ENCODE measurements at regions not wholly inside any gene's neighbourhood (a gene's known extent, or its start where the extent isn't known, plus 50 kb on each side); places are given as distances from the start of the nearest gene placed in this dataset.

DNA sequence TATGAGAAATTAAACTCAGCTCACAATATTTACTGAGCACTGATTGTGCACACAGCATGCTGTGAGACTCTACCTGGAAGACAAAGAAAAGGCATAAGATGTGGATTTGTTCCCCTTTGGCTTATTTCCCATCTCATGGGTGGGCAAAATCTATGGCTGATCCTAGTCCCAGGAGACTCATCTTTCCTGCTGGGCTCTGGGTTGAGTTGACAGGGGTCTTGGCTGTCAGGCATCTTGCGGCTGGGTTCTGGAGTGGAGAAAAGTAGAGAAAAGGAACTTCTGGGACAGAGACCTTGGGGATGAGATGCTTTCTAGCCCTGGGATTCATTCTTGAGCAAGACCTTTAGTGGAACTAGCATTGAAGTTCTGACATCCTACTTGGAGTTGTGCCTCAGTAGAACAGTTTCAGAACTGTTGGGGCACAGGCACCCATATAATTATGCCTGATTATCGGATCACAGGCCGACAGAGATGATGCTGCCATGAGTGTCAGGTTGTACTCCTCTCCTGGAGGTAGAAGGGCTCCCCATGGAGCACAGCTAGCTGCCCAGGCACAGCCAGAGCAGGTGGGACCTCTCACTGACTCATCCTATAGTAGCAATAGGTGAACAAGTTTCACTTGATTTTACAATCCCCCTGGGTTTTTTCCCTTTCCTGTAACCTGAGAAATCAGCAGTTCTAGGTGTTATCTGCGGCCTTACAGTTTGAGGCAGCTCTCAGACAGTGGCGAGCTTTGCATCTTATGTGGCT is 260.9 kb downstream of the CYRIA start:
- TF ChIP-seq, protein P1, sequence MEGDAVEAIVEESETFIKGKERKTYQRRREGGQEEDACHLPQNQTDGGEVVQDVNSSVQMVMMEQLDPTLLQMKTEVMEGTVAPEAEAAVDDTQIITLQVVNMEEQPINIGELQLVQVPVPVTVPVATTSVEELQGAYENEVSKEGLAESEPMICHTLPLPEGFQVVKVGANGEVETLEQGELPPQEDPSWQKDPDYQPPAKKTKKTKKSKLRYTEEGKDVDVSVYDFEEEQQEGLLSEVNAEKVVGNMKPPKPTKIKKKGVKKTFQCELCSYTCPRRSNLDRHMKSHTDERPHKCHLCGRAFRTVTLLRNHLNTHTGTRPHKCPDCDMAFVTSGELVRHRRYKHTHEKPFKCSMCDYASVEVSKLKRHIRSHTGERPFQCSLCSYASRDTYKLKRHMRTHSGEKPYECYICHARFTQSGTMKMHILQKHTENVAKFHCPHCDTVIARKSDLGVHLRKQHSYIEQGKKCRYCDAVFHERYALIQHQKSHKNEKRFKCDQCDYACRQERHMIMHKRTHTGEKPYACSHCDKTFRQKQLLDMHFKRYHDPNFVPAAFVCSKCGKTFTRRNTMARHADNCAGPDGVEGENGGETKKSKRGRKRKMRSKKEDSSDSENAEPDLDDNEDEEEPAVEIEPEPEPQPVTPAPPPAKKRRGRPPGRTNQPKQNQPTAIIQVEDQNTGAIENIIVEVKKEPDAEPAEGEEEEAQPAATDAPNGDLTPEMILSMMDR (IDR thresholded peaks at IDR 0.05; ENCODE audit: poor library complexity, severe bottlenecking) = no peak
- no peaks in the 10 kb centered on the region for H3K27me3 ChIP-seq (ENCODE audit: insufficient read depth, poor library complexity, severe bottlenecking)
- DNase-seq (ENCODE audit: low spot score) (no peak), ATAC-seq (ENCODE audit: low read depth) (peak; percentile 33; the same call in 2 of the 3 replicates)
- no peaks in the 10 kb centered on the region for H3K4me1 ChIP-seq (ENCODE audit: insufficient read depth, poor library complexity, severe bottlenecking)
- H3K9me3 ChIP-seq (ENCODE audit: severe bottlenecking) = no peaks in the 10 kb centered on the region
- no peak overlapping the region for H3K4me3 ChIP-seq (ENCODE audit: severe bottlenecking)
- H3K27ac ChIP-seq (ENCODE audit: poor library complexity, severe bottlenecking) = no peak overlapping the region
- no peaks in the 10 kb centered on the region for H3K36me3 ChIP-seq (ENCODE audit: low read depth)

DNA sequence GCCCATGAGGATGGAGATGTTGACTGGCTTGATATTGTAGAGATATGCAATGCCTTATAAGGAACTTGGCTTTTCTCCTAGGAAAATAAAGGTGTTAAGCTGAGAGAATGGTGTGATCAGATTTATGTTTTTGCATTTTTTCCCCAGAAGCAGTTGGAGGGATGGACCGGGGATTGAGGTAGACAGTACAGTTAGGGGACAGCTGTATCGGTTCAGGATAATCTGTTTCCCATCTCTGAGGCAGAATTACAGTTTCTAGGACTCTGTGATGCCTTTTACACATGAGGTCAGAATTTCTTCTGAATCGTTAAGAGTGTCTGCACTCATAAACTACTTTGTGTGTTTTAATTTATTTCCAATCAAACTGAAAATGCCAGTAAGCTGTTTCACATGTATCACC is 261.5 kb downstream of the CYRIA start:
- no peak for ATAC-seq (ENCODE audit: low read depth)
- DNase-seq (ENCODE audit: low spot score) = no peak
- TF ChIP-seq, protein P1 (IDR thresholded peaks at IDR 0.05; ENCODE audit: poor library complexity, severe bottlenecking) = no peak

DNA sequence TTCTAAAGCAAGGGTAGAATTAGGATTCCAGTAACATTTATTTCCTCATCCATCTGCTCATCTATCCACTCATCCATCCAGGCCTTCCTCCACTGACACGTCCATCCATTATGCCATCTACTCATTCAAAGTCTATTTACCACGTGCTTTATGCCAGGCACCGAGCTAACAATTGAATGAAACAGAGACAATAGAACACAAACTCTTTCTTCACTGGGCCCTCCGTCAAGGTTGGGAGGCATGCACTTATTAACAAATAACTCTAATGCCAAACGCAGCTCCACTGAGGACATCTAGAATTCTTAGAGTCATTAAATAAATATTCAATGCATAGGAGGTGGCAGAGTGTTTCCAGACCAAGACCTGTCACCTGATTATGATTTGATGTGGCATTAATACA is 262.7 kb downstream of the CYRIA start:
- no peaks in the 10 kb centered on the region for H3K9me3 ChIP-seq (ENCODE audit: severe bottlenecking)
- no peak overlapping the region for H3K4me3 ChIP-seq (ENCODE audit: severe bottlenecking)
- no peak overlapping the region for H3K27ac ChIP-seq (ENCODE audit: poor library complexity, severe bottlenecking)
- no peak for ATAC-seq (ENCODE audit: low read depth)
- no peaks in the 10 kb centered on the region for H3K4me1 ChIP-seq (ENCODE audit: insufficient read depth, poor library complexity, severe bottlenecking)
- no peaks in the 10 kb centered on the region for H3K27me3 ChIP-seq (ENCODE audit: insufficient read depth, poor library complexity, severe bottlenecking)
- DNase-seq (ENCODE audit: low spot score) = no peak
- H3K36me3 ChIP-seq (ENCODE audit: low read depth) = no peaks in the 10 kb centered on the region
- TF ChIP-seq, protein P1 (IDR thresholded peaks at IDR 0.05; ENCODE audit: poor library complexity, severe bottlenecking) = no peak

More for the DNA sequence above, 261.5 kb downstream of the CYRIA start:
- no peaks in the 10 kb centered on the region for H3K4me1 ChIP-seq (ENCODE audit: insufficient read depth, poor library complexity, severe bottlenecking)
- H3K27me3 ChIP-seq (ENCODE audit: insufficient read depth, poor library complexity, severe bottlenecking) = no peaks in the 10 kb centered on the region
- no peaks in the 10 kb centered on the region for H3K36me3 ChIP-seq (ENCODE audit: low read depth)
- H3K9me3 ChIP-seq (ENCODE audit: severe bottlenecking) = no peaks in the 10 kb centered on the region
- no peak overlapping the region for H3K4me3 ChIP-seq (ENCODE audit: severe bottlenecking)
- H3K27ac ChIP-seq (ENCODE audit: poor library complexity, severe bottlenecking) = no peak overlapping the region

DNA sequence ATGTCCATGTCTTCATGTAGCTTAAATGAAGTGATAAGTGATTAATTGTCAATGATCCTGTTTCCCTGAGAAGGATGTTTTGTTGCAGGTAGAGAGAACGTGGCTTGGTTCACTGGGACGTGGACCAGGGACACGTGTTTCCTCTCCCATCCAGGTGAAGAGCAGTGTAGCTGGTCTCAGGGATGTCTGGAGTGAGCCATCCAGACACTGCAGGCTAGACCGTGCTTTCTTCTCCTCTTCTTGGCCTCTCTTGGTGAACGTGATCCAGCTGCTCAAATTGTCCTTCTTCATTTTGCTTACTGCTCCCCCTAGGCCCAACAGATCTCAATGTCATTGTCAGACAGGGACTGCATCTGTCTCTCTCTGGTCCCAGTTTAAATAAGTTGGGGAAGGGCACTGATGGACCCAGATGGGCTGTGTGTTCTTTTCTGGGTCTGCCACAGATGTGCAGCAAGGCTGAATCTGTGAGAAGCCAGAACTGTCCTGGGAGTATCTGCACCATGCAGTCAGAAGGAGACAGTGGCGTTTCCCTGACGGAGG is 263.8 kb downstream of the CYRIA start:
- H3K36me3 ChIP-seq (ENCODE audit: low read depth) = no peaks in the 10 kb centered on the region
- TF ChIP-seq, protein P1 (IDR thresholded peaks at IDR 0.05; ENCODE audit: poor library complexity, severe bottlenecking) = no peak
- H3K4me1 ChIP-seq (ENCODE audit: insufficient read depth, poor library complexity, severe bottlenecking) = no peaks in the 10 kb centered on the region
- DNase-seq (ENCODE audit: low spot score) = no peak
- no peaks in the 10 kb centered on the region for H3K27me3 ChIP-seq (ENCODE audit: insufficient read depth, poor library complexity, severe bottlenecking)
- ATAC-seq (ENCODE audit: low read depth) = no peak
- no peak overlapping the region for H3K27ac ChIP-seq (ENCODE audit: poor library complexity, severe bottlenecking)
- no peak overlapping the region for H3K4me3 ChIP-seq (ENCODE audit: severe bottlenecking)
- no peaks in the 10 kb centered on the region for H3K9me3 ChIP-seq (ENCODE audit: severe bottlenecking)

DNA sequence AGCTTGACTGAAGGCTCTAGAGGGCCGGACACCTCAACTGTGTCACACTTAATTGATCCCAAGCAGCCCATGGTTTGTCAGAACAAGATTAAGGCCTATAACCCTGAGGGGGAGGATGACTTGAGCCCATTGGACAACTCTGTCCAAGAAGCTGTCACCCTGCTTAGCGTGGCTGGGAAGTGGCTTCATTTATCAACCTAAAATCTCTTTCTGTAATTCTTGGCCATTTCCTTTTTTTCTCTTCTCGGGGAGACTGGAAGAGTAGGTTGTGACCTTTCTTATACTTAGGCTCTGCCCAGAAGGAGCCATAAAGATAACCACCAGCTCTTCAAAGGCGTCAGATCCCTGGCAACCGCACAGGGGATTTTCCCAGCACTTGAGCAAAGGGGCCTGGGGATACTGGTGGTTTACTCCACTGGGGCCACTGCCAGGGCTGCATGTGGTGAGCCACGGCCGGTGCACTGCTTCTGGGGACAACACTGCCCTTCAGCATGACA is 265.5 kb downstream of the CYRIA start:
- no peaks in the 10 kb centered on the region for H3K4me1 ChIP-seq (ENCODE audit: insufficient read depth, poor library complexity, severe bottlenecking)
- no peak overlapping the region for H3K27ac ChIP-seq (ENCODE audit: poor library complexity, severe bottlenecking)
- TF ChIP-seq, protein P1 (IDR thresholded peaks at IDR 0.05; ENCODE audit: poor library complexity, severe bottlenecking) = no peak
- DNase-seq (ENCODE audit: low spot score) (no peak), ATAC-seq (ENCODE audit: low read depth) (no peak)
- no peaks in the 10 kb centered on the region for H3K36me3 ChIP-seq (ENCODE audit: low read depth)
- no peaks in the 10 kb centered on the region for H3K9me3 ChIP-seq (ENCODE audit: severe bottlenecking)
- H3K27me3 ChIP-seq (ENCODE audit: insufficient read depth, poor library complexity, severe bottlenecking) = no peaks in the 10 kb centered on the region
- no peak overlapping the region for H3K4me3 ChIP-seq (ENCODE audit: severe bottlenecking)

All from RWPE2 (cell line).